OCI-LY1 (cell line): ENCODE measurements at regions not wholly inside any gene's neighbourhood (a gene's known extent, or its start where the extent isn't known, plus 50 kb on each side); places are given as distances from the start of the nearest gene placed in this dataset.

Experiments used
- H2AFZ ChIP-seq: fragments of 200-600 bp; sonication (generic), shearing (Covaris generic); 2 replicates; pipeline ENCODE4 v1.6.0; 2014; ENCODE audit warnings: antibody characterized with exemption, mild to moderate bottlenecking, low read length
- H3F3A ChIP-seq: fragments of 200-600 bp; sonication (generic), shearing (Covaris generic); 2 replicates; pipeline ENCODE4 v1.6.0; 2014; ENCODE audit warnings: mild to moderate bottlenecking, antibody characterized with exemption, low read length, moderate library complexity; ENCODE audit not compliant: insufficient read depth
- H3K27ac ChIP-seq: fragments of 200-600 bp; sonication (generic); 2 replicates; pipeline ENCODE4 v1.5.1; 2014; ENCODE audit warnings: low read length, mixed run types, mild to moderate bottlenecking, low read depth; ENCODE audit not compliant: poor library complexity, severe bottlenecking
- H3K27me3 ChIP-seq: fragments of 200-600 bp; sonication (generic); 2 replicates; pipeline ENCODE4 v1.6.0; 2014; ENCODE audit warnings: antibody characterized with exemption, mild to moderate bottlenecking, low read length, moderate library complexity; ENCODE audit not compliant: insufficient read depth
- H3K36me3 ChIP-seq: fragments of 200-600 bp; sonication (generic); 2 replicates; pipeline ENCODE4 v1.6.1; 2014; ENCODE audit warnings: mild to moderate bottlenecking, antibody characterized with exemption, low read length, moderate library complexity, mixed read lengths; ENCODE audit not compliant: insufficient read depth
- H3K4me1 ChIP-seq: fragments of 200-600 bp; sonication (generic); 2 replicates; pipeline ENCODE4 v1.5.1; 2014; ENCODE audit warnings: mild to moderate bottlenecking, low read length, moderate library complexity; ENCODE audit not compliant: insufficient read depth, severe bottlenecking
- H3K4me2 ChIP-seq: fragments of 200-600 bp; sonication (generic), shearing (Covaris generic); 2 replicates; pipeline ENCODE4 v1.6.1; 2014; ENCODE audit warnings: low read length
- H3K4me3 ChIP-seq: fragments of 200-600 bp; sonication (generic); 2 replicates; pipeline ENCODE4 v1.5.1; 2014; ENCODE audit warnings: low read length, low read depth, mild to moderate bottlenecking, mixed read lengths; ENCODE audit not compliant: poor library complexity, severe bottlenecking
- H3K79me2 ChIP-seq: fragments of 200-600 bp; shearing (Covaris generic); 2 replicates; pipeline ENCODE4 v1.6.1; 2016; ENCODE audit warnings: mixed run types, low read length, mixed read lengths; ENCODE audit not compliant: insufficient read depth
- H3K9ac ChIP-seq: fragments of 200-600 bp; sonication (generic), shearing (Covaris generic); 2 replicates; pipeline ENCODE4 v1.6.1; 2014; ENCODE audit warnings: mild to moderate bottlenecking, low read length, mixed read lengths
- H3K9me2 ChIP-seq: fragments of 200-600 bp; sonication (generic), shearing (Covaris generic); 2 replicates; pipeline ENCODE4 v1.6.1; 2014; ENCODE audit warnings: low read depth, mild to moderate bottlenecking, low read length, mixed read lengths
- H3K9me3 ChIP-seq: fragments of 200-600 bp; shearing (Covaris generic); 2 replicates; pipeline ENCODE4 v1.6.1; 2014; ENCODE audit warnings: low read length, mixed read lengths
- H4K20me1 ChIP-seq: fragments of 200-600 bp; sonication (generic), shearing (Covaris generic); 2 replicates; pipeline ENCODE4 v1.6.0; 2016; ENCODE audit warnings: mild to moderate bottlenecking, low read length; ENCODE audit not compliant: insufficient read depth
- CTCF ChIP-seq: fragments of 200-600 bp; sonication (generic), shearing (Covaris generic); IDR thresholded peaks from 2 replicates; pipeline ENCODE4 v1.5.1; 2017; ENCODE audit warnings: mild to moderate bottlenecking, antibody characterized with exemption, low read length, moderate library complexity, mixed read lengths
- EZH2 ChIP-seq: fragments of 200-600 bp; sonication (generic), shearing (Covaris generic); IDR thresholded peaks from 2 replicates; pipeline ENCODE4 v1.8.0; 2017; ENCODE audit warnings: borderline replicate concordance, mixed run types, mild to moderate bottlenecking, antibody characterized with exemption, low read length, moderate library complexity, mixed read lengths

DNA sequence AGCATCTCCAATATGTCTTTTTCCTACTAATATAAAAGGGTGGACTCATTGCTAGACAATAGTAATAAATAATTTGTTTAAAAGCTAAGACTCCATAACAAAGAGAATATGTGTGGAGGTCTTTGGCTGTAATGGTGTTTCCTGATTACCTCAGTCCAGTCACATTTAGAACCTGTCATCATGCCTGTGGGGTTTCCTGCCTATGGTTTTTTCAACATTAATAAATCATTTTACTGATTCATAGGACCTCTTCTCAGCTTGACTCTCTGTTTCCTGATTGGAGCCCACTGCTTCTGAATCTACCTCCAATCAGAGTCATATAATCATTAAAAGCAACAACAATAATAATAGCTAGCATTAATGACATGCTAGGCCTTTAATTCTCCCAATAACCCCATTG lies 52.4 kb upstream of the GNAI1 start:
- no peak overlapping the region for H3K4me2 ChIP-seq
- H3F3A ChIP-seq = no peaks in the 10 kb centered on the region
- no peak overlapping the region for H3K27ac ChIP-seq
- no peak overlapping the region for H3K4me3 ChIP-seq
- H4K20me1 ChIP-seq = no peaks in the 10 kb centered on the region
- no peaks in the 10 kb centered on the region for H3K9me2 ChIP-seq
- no peaks in the 10 kb centered on the region for H3K27me3 ChIP-seq
- no peaks in the 10 kb centered on the region for H3K4me1 ChIP-seq
- no peak overlapping the region for H2AFZ ChIP-seq
- no peaks in the 10 kb centered on the region for H3K36me3 ChIP-seq
- no peak overlapping the region for H3K9ac ChIP-seq
- H3K79me2 ChIP-seq = no peaks in the 10 kb centered on the region
- no peaks in the 10 kb centered on the region for H3K9me3 ChIP-seq
- TF ChIP-seq EZH2 = no peak
- TF ChIP-seq CTCF = no peak

- Histone ChIP-seq H3K9me2 (no peaks in the 10 kb centered on the region), H2AFZ (no peak overlapping the region), H3K27me3 (no peaks in the 10 kb centered on the region), H3K27ac (no peak overlapping the region), H3F3A (no peaks in the 10 kb centered on the region), H3K9me3 (no peaks in the 10 kb centered on the region), H3K4me2 (no peak overlapping the region), H3K36me3 (no peaks in the 10 kb centered on the region), H3K4me3 (no peak overlapping the region), H3K79me2 (no peaks in the 10 kb centered on the region), H3K4me1 (no peaks in the 10 kb centered on the region), H3K9ac (no peak overlapping the region), H4K20me1 (no peaks in the 10 kb centered on the region)
- TF ChIP-seq EZH2 = no peak
- no peak for TF ChIP-seq CTCF
Observed at GRCh38 chr7:80078886-80079285, 55.7 kb upstream of the GNAI1 start.

DNA sequence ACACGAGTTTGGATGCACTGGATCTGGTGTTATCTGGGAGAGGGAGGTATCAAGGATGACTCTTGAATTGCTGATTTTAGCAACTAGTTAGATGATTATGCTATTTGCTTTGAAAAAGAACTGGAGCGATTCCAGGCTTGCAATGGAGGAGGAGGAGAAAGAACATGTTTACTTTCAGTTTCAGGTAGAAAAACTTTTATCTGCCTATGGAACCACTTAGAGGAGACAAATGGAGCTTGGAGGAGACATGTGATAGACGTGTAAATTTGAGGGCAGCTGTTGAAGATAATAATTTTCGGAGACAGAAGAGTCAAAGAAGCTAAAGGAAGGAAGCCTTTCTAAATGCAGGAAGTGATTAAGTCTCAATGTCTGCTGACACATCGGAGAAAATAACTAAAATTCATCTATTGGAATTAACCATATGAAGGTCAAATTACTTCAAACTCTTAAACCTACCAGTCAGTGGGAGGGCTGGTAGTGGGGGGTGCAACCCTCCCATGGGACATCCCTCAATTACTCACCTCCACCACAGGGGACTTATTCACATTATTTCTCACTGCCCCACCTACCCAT lies 56.4 kb upstream of the GNAI1 start:
- TF ChIP-seq CTCF = no peak
- TF ChIP-seq EZH2 = no peak
- Histone ChIP-seq H3K27ac (no peak overlapping the region), H3K27me3 (no peaks in the 10 kb centered on the region), H4K20me1 (no peaks in the 10 kb centered on the region), H3K9me3 (no peaks in the 10 kb centered on the region), H3K4me2 (no peak overlapping the region), H3K79me2 (no peaks in the 10 kb centered on the region), H2AFZ (no peak overlapping the region), H3K9me2 (no peaks in the 10 kb centered on the region), H3K36me3 (no peaks in the 10 kb centered on the region), H3K4me1 (no peaks in the 10 kb centered on the region), H3K4me3 (no peak overlapping the region), H3F3A (no peaks in the 10 kb centered on the region), H3K9ac (no peak overlapping the region)
